Heart right ventricle (tissue), 16 donors: ENCODE measurements at regions not wholly inside any gene's neighbourhood (a gene's known extent, or its start where the extent isn't known, plus 50 kb on each side); places are given as distances from the start of the nearest gene placed in this dataset.

ENCODE experiments used
- ATAC-seq, 8 donors: fragments of 200-7000 bp; cut with Tn5 transposase; one replicate each; pipeline ENCODE4 v1.9.1; 2020; ENCODE audit warnings: mild to moderate bottlenecking in 8 of 8, moderate library complexity in 8 of 8, moderate number of reproducible peaks in 1 of 8
- DNase-seq, 2 donors: peaks; one replicate each; pipeline ENCODE4 v3.0.0-alpha.2; 2020
- H3K27ac ChIP-seq, 10 donors: fragments of 200-600 bp; sonication (generic) in 2 of 10; one replicate each; pipeline versions ENCODE4 v1.5.0 to v1.8.0; 2020 to 2022; ENCODE audit warnings: mild to moderate bottlenecking in 3 of 10
- H3K27me3 ChIP-seq, 7 donors: fragments of 200-600 bp; one replicate each; pipeline ENCODE4 v1.8.0; 2021 to 2022; ENCODE audit warnings: mild to moderate bottlenecking in 2 of 7
- H3K36me3 ChIP-seq, 9 donors: fragments of 200-600 bp; sonication (generic) in 1 of 9; one replicate each; pipeline versions ENCODE4 v1.5.0 to v1.8.0; 2020 to 2022; ENCODE audit warnings: mild to moderate bottlenecking in 2 of 9
- H3K4me1 ChIP-seq, 9 donors: fragments of 200-600 bp; sonication (generic) in 1 of 9; one replicate each; pipeline versions ENCODE4 v1.5.0 to v1.8.0; 2020 to 2022; ENCODE audit warnings: mild to moderate bottlenecking in 4 of 9
- H3K4me3 ChIP-seq, 10 donors: fragments of 200-600 bp; sonication (generic) in 2 of 10; one replicate each; pipeline versions ENCODE4 v1.5.0 to v1.8.0; 2020 to 2022; ENCODE audit warnings: mild to moderate bottlenecking in 7 of 10, moderate library complexity in 2 of 10
- H3K9me3 ChIP-seq, 11 donors: fragments of 200-600 bp in 10 of 11; sonication (generic) in 2 of 11; one replicate each; pipeline versions ENCODE4 v1.5.0 to v1.8.0; 2013 to 2022; ENCODE audit warnings: mild to moderate bottlenecking in 2 of 11, control low read depth in 1 of 11, moderate library complexity in 1 of 11
- WGBS, 2 donors: extraction: QIAGEN DNeasy Blood & Tissue Kit; methylation state at CpG; one replicate each; pipeline ENCODE4 v1.1.7; 2013; ENCODE audit warnings: inconsistent platforms in 1 of 2; 5-methylcytosine and 5-hydroxymethylcytosine counted together
- intact Hi-C, 10 donors: fragments of 100-400 bp; cut with DNase I; formaldehyde crosslinking; loops; one replicate each; pipeline versions ENCODE4 v1.11.1 to v1.14.2; 2022
- TF ChIP-seq, protein P1 (sequence below), 9 donors: fragments of 200-600 bp; sonication (generic) in 2 of 9; IDR thresholded peaks; one replicate each; pipeline versions ENCODE4 v1.5.0 to v1.8.0; 2021 to 2022; ENCODE audit warnings: antibody characterized with exemption in 9 of 9, mild to moderate bottlenecking in 5 of 9, moderate library complexity in 1 of 9
- donor health status: Arrhythmogenic right ventricular cardiomyopathy.
- donor health status: ischemic (EF 13 %, LVEDD 7.1; RV severe dilation, severe dysfunction).
- donor health status: healthy with polysubstance abuse.
- donor health status: DM: no; HTN: yes; CAD: no.
- donor health status: DM: no; HTN: no; CAD: no.
- donor health status: ischemic (EF 25% LVEDD 6.9; RV normal size, moderate dysfunction).
- donor health status: ischemic (EF 25% LVEDD 5.7; RV mildly dilated, moderate dysfunction).
- donor health status: healthy.
- donor health status: DM: yes; HTN: yes; CAD: no.
- donor health status: Ischemic cardiomyopathy.
- donor health status: ischemic (EF 35%, LVEDD 5.7; RV mildly dilated, moderate dysfunction).
- donor health status: nonischemic (EF 11% LVEDD 7.7; RV severe dilation, severe dysfunction).
- donor health status: DM: yes; HTN: yes; CAD: no.
- donor health status: PGD.
- donor health status: ischemic (EF 29% LVEDD 5.4; RV normal size, mild dysfunction).
- donor health status: nonischemic (EF 23%, LVEDD 6.1; RV moderate dilation, normal function).

DNA sequence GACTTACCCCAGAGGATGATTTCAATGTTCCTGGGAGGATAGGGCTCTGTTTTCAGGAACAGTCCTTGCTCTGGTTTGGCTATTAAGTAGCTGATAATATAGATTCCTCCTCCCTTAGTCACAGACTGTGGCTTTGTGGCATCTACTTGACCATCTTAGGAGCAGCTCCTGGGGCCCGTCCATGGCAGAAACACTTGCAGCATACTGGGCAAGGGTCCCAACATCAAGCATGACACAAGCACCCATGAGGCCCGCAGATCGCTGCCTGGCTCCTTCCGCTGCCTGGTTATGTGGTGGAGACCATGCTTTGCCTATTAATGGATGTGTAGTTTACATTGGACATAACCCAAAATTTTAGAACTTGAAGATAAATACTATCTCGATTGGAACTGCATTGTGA, 170.1 kb downstream of the ICE1 start:
- Histone ChIP-seq H3K27ac (no peak overlapping the region), H3K4me3 (no peak overlapping the region), H3K9me3 (no peaks in the 10 kb centered on the region), H3K27me3 (no peaks in the 10 kb centered on the region), H3K36me3 (no peaks in the 10 kb centered on the region), H3K4me1 (peaks cover 0 to 18% (median 0%) of the 10 kb centered on the region in 9 donors)
- ATAC-seq = peak in 3 of 8 donors; percentile 39 to 56 (median 41)
- DNase-seq = no peak
- 62 to 64% methylated on average over 5 of the region's 5 CpGs for WGBS, 2 donors
- TF ChIP-seq, protein P1, sequence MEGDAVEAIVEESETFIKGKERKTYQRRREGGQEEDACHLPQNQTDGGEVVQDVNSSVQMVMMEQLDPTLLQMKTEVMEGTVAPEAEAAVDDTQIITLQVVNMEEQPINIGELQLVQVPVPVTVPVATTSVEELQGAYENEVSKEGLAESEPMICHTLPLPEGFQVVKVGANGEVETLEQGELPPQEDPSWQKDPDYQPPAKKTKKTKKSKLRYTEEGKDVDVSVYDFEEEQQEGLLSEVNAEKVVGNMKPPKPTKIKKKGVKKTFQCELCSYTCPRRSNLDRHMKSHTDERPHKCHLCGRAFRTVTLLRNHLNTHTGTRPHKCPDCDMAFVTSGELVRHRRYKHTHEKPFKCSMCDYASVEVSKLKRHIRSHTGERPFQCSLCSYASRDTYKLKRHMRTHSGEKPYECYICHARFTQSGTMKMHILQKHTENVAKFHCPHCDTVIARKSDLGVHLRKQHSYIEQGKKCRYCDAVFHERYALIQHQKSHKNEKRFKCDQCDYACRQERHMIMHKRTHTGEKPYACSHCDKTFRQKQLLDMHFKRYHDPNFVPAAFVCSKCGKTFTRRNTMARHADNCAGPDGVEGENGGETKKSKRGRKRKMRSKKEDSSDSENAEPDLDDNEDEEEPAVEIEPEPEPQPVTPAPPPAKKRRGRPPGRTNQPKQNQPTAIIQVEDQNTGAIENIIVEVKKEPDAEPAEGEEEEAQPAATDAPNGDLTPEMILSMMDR (IDR thresholded peaks at IDR 0.05) = no peak
- intact Hi-C loops = no loop called here

DNA sequence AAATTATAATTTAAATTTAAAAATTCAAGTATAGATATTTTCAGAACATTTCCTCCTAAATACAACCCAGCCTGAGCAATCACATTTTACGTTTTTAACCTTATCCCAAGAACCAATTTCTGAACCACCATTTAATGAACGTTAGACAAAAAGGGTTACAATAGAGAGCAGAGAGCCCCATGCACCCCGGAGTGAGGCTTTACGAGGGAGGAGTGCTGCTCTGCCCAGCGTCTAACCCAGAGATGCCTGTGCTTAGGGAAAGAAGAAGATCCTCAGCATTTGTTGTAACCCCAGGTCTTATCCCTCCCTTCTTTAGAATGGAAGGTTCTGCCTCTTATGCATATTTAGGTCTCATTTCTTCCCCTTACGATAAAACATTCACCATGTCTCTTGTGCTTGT, 169.1 kb downstream of the ICE1 start:
- Histone ChIP-seq H3K4me1 (peaks cover 0 to 18% (median 0%) of the 10 kb centered on the region in 9 donors), H3K4me3 (no peak overlapping the region), H3K27me3 (no peaks in the 10 kb centered on the region), H3K27ac (no peak overlapping the region), H3K9me3 (no peaks in the 10 kb centered on the region), H3K36me3 (no peaks in the 10 kb centered on the region)
- TF ChIP-seq, protein P1 (IDR thresholded peaks at IDR 0.05) = no peak
- ATAC-seq (no peak), DNase-seq (no peak)
- 76 to 81% methylated on average over 6 of the region's 6 CpGs for WGBS, 2 donors
- intact Hi-C loops = no loop called here

DNA sequence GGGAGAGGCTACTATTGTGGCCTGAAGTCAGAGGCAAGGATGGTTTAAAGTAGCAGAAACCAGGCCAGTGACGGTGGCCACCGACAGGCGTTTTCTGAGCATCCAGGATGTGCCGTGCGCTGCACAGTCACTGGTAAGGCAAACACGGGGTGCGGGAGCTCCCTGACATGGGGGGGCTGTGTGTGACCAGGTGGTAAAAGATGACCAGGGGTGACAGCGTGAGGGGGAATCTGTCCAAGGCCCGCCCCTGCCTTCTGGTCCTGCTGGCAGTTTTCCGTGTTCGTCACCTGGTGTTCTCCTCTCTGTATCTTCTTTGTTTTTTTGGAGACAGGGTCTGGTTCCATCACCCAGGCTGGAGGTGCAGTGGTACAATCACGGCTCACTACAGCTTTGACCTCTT, 167.4 kb downstream of the ICE1 start:
- intact Hi-C loops = no loop called here
- Histone ChIP-seq H3K4me3 (no peak overlapping the region), H3K27me3 (no peaks in the 10 kb centered on the region), H3K27ac (no peak overlapping the region), H3K9me3 (no peaks in the 10 kb centered on the region), H3K36me3 (no peaks in the 10 kb centered on the region), H3K4me1 (peaks cover 0 to 18% (median 0%) of the 10 kb centered on the region in 9 donors)
- DNase-seq (no peak), ATAC-seq (no peak)
- 94 to 95% methylated on average over 12 of the region's 12 CpGs for WGBS, 2 donors
- TF ChIP-seq, protein P1 (IDR thresholded peaks at IDR 0.05) = no peak

DNA sequence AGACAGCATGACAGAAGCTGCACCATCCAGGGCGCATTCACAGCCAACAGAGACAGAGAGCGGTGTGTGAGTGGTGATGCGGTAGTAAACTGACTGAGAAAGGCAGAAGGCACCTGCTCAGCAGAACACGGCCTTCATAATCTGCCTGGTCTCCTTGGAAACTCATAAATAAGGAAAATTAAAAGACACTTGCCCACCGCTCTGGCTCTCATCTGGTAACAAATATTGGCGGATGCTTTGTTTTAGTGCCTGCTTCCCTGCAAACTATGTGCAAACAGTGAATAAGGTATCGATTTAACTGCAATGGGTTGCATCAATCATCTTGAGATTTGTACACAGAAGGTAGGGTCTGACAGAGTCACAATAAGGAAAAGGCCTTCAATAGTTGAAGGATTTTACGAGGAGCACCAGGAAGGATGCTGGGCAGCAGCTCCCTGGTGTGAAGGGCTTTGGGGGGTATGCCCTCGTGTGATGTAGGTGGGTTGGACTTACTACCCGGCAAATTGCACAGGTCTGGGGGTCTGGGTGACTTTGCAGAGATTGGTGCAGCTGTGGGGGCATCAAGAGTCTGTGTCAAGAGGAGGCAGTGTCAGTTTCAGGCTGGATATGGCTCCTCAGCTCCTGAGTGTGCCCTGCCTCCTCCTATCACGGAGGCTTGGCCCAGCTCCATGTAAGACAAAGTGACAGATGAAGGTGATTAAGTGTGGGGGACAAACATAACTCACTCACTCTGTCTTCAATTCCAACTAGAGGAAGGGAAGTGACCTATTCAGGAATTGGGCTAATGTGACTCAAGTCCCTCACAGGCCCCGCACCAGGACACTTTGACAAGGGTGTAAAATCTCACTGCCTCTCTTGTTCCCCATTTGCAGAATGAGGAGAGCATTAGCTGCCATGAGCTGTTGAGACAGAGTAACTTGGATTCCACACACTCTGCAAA, 166.7 kb downstream of the ICE1 start:
- Histone ChIP-seq H3K27me3 (no peaks in the 10 kb centered on the region), H3K4me3 (no peak overlapping the region), H3K9me3 (no peaks in the 10 kb centered on the region), H3K27ac (no peak overlapping the region), H3K36me3 (no peaks in the 10 kb centered on the region), H3K4me1 (peaks cover 0 to 18% (median 0%) of the 10 kb centered on the region in 9 donors)
- 81 to 82% methylated on average over 12 of the region's 12 CpGs for WGBS, 2 donors
- TF ChIP-seq, protein P1 (IDR thresholded peaks at IDR 0.05) = no peak
- intact Hi-C loops = no loop called here
- no peak for DNase-seq
- no peak for ATAC-seq
